ENCODE measurements at regions not wholly inside any gene's neighbourhood (a gene's known extent, or its start where the extent isn't known, plus 50 kb on each side); places are given as distances from the start of the nearest gene placed in this dataset.

GRCh38 chr9:7451062-7451461 lies 348.5 kb downstream of the DMAC1 start:
- TF ChIP-seq CTCF (IDR thresholded peaks at IDR 0.05) (no peak), POLR2A (IDR thresholded peaks at IDR 0.05) (no peak)

Measured in heart left ventricle (tissue), 13 donors.